ENCODE measurements at regions not wholly inside any gene's neighbourhood (a gene's known extent, or its start where the extent isn't known, plus 50 kb on each side); places are given as distances from the start of the nearest gene placed in this dataset.

DNA sequence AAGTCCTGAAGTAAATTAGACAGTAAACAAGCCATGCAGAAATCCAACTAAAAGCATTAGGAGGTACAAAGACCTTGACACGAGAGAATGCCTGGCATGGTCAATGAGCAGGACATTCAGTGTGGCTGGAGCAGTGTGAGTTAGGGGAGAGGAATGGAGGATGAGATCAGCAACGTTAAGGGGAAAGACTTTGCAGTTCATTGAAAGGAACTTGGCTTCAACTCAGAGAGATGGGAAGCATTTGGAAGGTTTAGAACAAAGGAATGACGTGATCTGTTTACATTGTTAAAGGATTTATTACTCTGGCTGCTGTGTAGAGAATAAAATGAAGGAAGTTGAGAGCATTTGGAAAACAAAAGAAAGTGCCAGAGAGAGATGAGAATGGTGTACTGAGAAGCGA is 621.3 kb downstream of the XIRP2 start:
- Histone ChIP-seq H3K4me1 (ENCODE audit: low read length) (no peaks in the 10 kb centered on the region), H3K9me2 (replicated peaks; ENCODE audit: insufficient read depth, low read length) (no peaks in the 10 kb centered on the region), H3K9me3 (ENCODE audit: low read length) (no peaks in the 10 kb centered on the region), H2AFZ (ENCODE audit: low read length) (no peak overlapping the region), H3K79me2 (ENCODE audit: low read length) (no peaks in the 10 kb centered on the region), H3K36me3 (ENCODE audit: insufficient read depth, low read length) (no peaks in the 10 kb centered on the region), H3K9ac (ENCODE audit: low read length) (no peak overlapping the region), H3K4me3 (ENCODE audit: low read length) (no peak overlapping the region), H3K4me2 (ENCODE audit: low read depth, low read length, poor library complexity, severe bottlenecking) (no peak overlapping the region), H4K20me1 (ENCODE audit: insufficient read depth, low read depth, low read length) (no peaks in the 10 kb centered on the region), H3K27ac (ENCODE audit: low read length) (no peak overlapping the region), H3K27me3 (ENCODE audit: low read length) (no peaks in the 10 kb centered on the region)
- no peak for DNase-seq

DNA sequence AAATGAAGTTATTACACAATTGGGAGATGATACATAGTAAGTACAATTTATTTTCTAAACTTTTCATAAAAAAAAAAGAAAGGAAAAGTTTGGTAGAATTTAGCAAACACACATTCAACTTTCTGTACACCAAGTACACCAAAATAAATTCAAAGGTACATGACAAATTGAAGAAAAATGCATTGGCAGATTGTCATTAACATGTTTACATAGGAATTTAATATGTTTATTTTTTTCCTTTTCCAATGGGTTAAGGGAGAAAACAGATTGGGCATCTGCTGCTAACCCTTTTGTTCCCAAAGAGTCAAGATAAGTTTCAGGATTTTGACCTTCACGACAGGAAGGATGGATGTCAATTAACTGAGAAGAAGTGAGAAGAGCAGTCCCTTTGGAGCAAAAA is 620.4 kb downstream of the XIRP2 start:
- H3K4me1 ChIP-seq (ENCODE audit: low read length), result no peaks in the 10 kb centered on the region
- no peaks in the 10 kb centered on the region for H3K9me3 ChIP-seq (ENCODE audit: low read length)
- H3K79me2 ChIP-seq (ENCODE audit: low read length), result no peaks in the 10 kb centered on the region
- no peak overlapping the region for H3K4me2 ChIP-seq (ENCODE audit: low read depth, low read length, poor library complexity, severe bottlenecking)
- H3K4me3 ChIP-seq (ENCODE audit: low read length), result no peak overlapping the region
- no peak for DNase-seq
- no peak overlapping the region for H3K27ac ChIP-seq (ENCODE audit: low read length)
- H3K9ac ChIP-seq (ENCODE audit: low read length), result no peak overlapping the region
- no peaks in the 10 kb centered on the region for H3K36me3 ChIP-seq (ENCODE audit: insufficient read depth, low read length)
- no peaks in the 10 kb centered on the region for H4K20me1 ChIP-seq (ENCODE audit: insufficient read depth, low read depth, low read length)
- H2AFZ ChIP-seq (ENCODE audit: low read length), result no peak overlapping the region
- no peaks in the 10 kb centered on the region for H3K9me2 ChIP-seq (replicated peaks; ENCODE audit: insufficient read depth, low read length)
- H3K27me3 ChIP-seq (ENCODE audit: low read length), result no peaks in the 10 kb centered on the region

- Histone ChIP-seq H2AFZ (ENCODE audit: low read length) (no peak overlapping the region), H3K79me2 (ENCODE audit: low read length) (no peaks in the 10 kb centered on the region), H4K20me1 (ENCODE audit: insufficient read depth, low read depth, low read length) (no peaks in the 10 kb centered on the region), H3K4me3 (ENCODE audit: low read length) (no peak overlapping the region), H3K9me2 (replicated peaks; ENCODE audit: insufficient read depth, low read length) (no peaks in the 10 kb centered on the region), H3K4me2 (ENCODE audit: low read depth, low read length, poor library complexity, severe bottlenecking) (no peak overlapping the region), H3K4me1 (ENCODE audit: low read length) (no peaks in the 10 kb centered on the region), H3K27ac (ENCODE audit: low read length) (no peak overlapping the region), H3K9ac (ENCODE audit: low read length) (no peak overlapping the region), H3K9me3 (ENCODE audit: low read length) (no peaks in the 10 kb centered on the region), H3K27me3 (ENCODE audit: low read length) (no peaks in the 10 kb centered on the region), H3K36me3 (ENCODE audit: insufficient read depth, low read length) (no peaks in the 10 kb centered on the region)
- no peak for DNase-seq
These were observed 618.1 kb downstream of the XIRP2 start for GRCh38 chr2:167506395-167506794.

- H3K9ac ChIP-seq (ENCODE audit: low read length), result no peak overlapping the region
- H2AFZ ChIP-seq (ENCODE audit: low read length), result no peak overlapping the region
- H3K27ac ChIP-seq (ENCODE audit: low read length), result no peak overlapping the region
- no peaks in the 10 kb centered on the region for H3K4me1 ChIP-seq (ENCODE audit: low read length)
- DNase-seq, result no peak
- H3K9me3 ChIP-seq (ENCODE audit: low read length), result no peaks in the 10 kb centered on the region
- H3K79me2 ChIP-seq (ENCODE audit: low read length), result no peaks in the 10 kb centered on the region
- no peak overlapping the region for H3K4me2 ChIP-seq (ENCODE audit: low read depth, low read length, poor library complexity, severe bottlenecking)
- no peaks in the 10 kb centered on the region for H3K27me3 ChIP-seq (ENCODE audit: low read length)
- H3K9me2 ChIP-seq (replicated peaks; ENCODE audit: insufficient read depth, low read length), result no peaks in the 10 kb centered on the region
- H3K4me3 ChIP-seq (ENCODE audit: low read length), result no peak overlapping the region
- H4K20me1 ChIP-seq (ENCODE audit: insufficient read depth, low read depth, low read length), result no peaks in the 10 kb centered on the region
- H3K36me3 ChIP-seq (ENCODE audit: insufficient read depth, low read length), result no peaks in the 10 kb centered on the region
These were observed 616.4 kb downstream of the XIRP2 start for GRCh38 chr2:167504695-167505094.

DNA sequence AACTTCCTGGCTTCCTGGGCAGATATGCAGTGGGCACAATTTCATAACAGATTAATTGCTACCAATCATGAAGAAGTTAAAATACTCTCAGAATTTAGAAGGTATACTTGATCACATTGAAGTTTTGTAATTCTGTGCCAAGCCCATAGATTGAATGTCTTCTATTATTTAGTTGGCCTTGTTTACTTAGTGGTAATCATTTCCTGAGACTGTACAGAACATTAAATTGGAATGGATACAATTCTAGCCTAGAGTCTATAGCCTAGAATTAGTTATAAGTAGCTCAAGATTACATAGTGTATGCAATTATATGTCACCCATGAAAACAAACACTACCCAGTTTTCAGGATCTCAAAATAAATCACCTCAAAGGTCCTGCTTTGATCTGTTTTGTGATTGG is 615.8 kb downstream of the XIRP2 start:
- no peaks in the 10 kb centered on the region for H3K9me3 ChIP-seq (ENCODE audit: low read length)
- no peaks in the 10 kb centered on the region for H4K20me1 ChIP-seq (ENCODE audit: insufficient read depth, low read depth, low read length)
- no peak overlapping the region for H3K4me3 ChIP-seq (ENCODE audit: low read length)
- H2AFZ ChIP-seq (ENCODE audit: low read length), result no peak overlapping the region
- H3K4me1 ChIP-seq (ENCODE audit: low read length), result no peaks in the 10 kb centered on the region
- H3K27ac ChIP-seq (ENCODE audit: low read length), result no peak overlapping the region
- no peak for DNase-seq
- no peak overlapping the region for H3K9ac ChIP-seq (ENCODE audit: low read length)
- no peaks in the 10 kb centered on the region for H3K9me2 ChIP-seq (replicated peaks; ENCODE audit: insufficient read depth, low read length)
- H3K36me3 ChIP-seq (ENCODE audit: insufficient read depth, low read length), result no peaks in the 10 kb centered on the region
- no peaks in the 10 kb centered on the region for H3K79me2 ChIP-seq (ENCODE audit: low read length)
- H3K4me2 ChIP-seq (ENCODE audit: low read depth, low read length, poor library complexity, severe bottlenecking), result no peak overlapping the region
- no peaks in the 10 kb centered on the region for H3K27me3 ChIP-seq (ENCODE audit: low read length)

GRCh38 chr2:167501618-167502017 is 613.3 kb downstream of the XIRP2 start:
- H3K27ac ChIP-seq (ENCODE audit: low read length), result no peak overlapping the region
- H3K27me3 ChIP-seq (ENCODE audit: low read length), result no peaks in the 10 kb centered on the region
- no peak for DNase-seq
- H3K9me3 ChIP-seq (ENCODE audit: low read length), result no peaks in the 10 kb centered on the region
- H3K4me3 ChIP-seq (ENCODE audit: low read length), result no peak overlapping the region
- no peaks in the 10 kb centered on the region for H3K36me3 ChIP-seq (ENCODE audit: insufficient read depth, low read length)
- H3K4me1 ChIP-seq (ENCODE audit: low read length), result no peaks in the 10 kb centered on the region
- no peak overlapping the region for H2AFZ ChIP-seq (ENCODE audit: low read length)
- no peaks in the 10 kb centered on the region for H3K9me2 ChIP-seq (replicated peaks; ENCODE audit: insufficient read depth, low read length)
- no peak overlapping the region for H3K9ac ChIP-seq (ENCODE audit: low read length)
- H4K20me1 ChIP-seq (ENCODE audit: insufficient read depth, low read depth, low read length), result no peaks in the 10 kb centered on the region
- H3K79me2 ChIP-seq (ENCODE audit: low read length), result no peaks in the 10 kb centered on the region
- no peak overlapping the region for H3K4me2 ChIP-seq (ENCODE audit: low read depth, low read length, poor library complexity, severe bottlenecking)

DNA sequence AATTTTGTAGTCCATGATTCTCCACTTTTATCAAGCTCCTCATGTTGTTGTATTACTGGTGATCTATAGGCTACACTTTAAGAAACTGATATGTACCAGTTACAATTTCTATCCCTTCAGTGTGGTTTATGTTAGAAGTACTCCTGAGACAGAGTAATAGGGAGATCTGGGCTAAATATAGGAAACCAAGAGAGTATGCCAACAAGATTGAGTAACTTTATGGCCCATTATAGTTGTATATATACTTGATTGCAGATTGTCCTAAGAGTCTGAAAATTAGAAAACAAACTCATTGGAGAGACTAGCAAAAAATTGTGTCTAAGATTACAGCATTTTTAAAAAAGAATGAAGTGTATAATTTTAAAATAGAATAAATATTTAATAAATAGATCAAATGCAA is 605.6 kb downstream of the XIRP2 start:
- Histone ChIP-seq H3K4me3 (ENCODE audit: low read length) (no peak overlapping the region), H3K4me1 (ENCODE audit: low read length) (no peaks in the 10 kb centered on the region), H3K27me3 (ENCODE audit: low read length) (no peaks in the 10 kb centered on the region), H3K9me2 (replicated peaks; ENCODE audit: insufficient read depth, low read length) (no peaks in the 10 kb centered on the region), H3K9me3 (ENCODE audit: low read length) (no peaks in the 10 kb centered on the region), H3K9ac (ENCODE audit: low read length) (no peak overlapping the region), H3K4me2 (ENCODE audit: low read depth, low read length, poor library complexity, severe bottlenecking) (no peak overlapping the region), H3K27ac (ENCODE audit: low read length) (no peak overlapping the region), H2AFZ (ENCODE audit: low read length) (no peak overlapping the region), H4K20me1 (ENCODE audit: insufficient read depth, low read depth, low read length) (no peaks in the 10 kb centered on the region), H3K79me2 (ENCODE audit: low read length) (no peaks in the 10 kb centered on the region), H3K36me3 (ENCODE audit: insufficient read depth, low read length) (no peaks in the 10 kb centered on the region)
- DNase-seq, result no peak

DNA sequence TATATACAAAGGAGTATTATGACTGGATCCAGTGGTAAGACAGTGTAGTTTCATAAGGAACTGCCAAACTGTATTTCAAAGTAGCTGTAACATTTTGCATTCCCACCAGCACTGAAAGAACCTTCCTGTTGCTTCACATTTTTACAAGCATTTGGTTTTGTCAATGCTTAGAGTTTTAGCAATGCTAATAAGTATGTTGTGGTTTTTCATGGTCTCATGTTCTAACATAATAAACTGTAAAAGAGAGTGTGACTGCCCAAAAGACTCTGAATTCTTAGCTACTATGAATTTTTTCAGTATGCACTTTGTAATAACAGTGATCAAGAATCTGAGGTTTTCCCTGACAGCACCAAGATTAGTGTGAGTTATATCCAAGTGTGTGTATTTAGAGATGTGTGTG is 604.2 kb downstream of the XIRP2 start:
- H3K4me3 ChIP-seq (ENCODE audit: low read length), result no peak overlapping the region
- no peaks in the 10 kb centered on the region for H3K27me3 ChIP-seq (ENCODE audit: low read length)
- no peak overlapping the region for H3K9ac ChIP-seq (ENCODE audit: low read length)
- H3K9me3 ChIP-seq (ENCODE audit: low read length), result no peaks in the 10 kb centered on the region
- H3K9me2 ChIP-seq (replicated peaks; ENCODE audit: insufficient read depth, low read length), result no peaks in the 10 kb centered on the region
- no peak for DNase-seq
- no peak overlapping the region for H2AFZ ChIP-seq (ENCODE audit: low read length)
- H3K36me3 ChIP-seq (ENCODE audit: insufficient read depth, low read length), result no peaks in the 10 kb centered on the region
- no peak overlapping the region for H3K27ac ChIP-seq (ENCODE audit: low read length)
- H3K79me2 ChIP-seq (ENCODE audit: low read length), result no peaks in the 10 kb centered on the region
- no peak overlapping the region for H3K4me2 ChIP-seq (ENCODE audit: low read depth, low read length, poor library complexity, severe bottlenecking)
- H3K4me1 ChIP-seq (ENCODE audit: low read length), result no peaks in the 10 kb centered on the region
- H4K20me1 ChIP-seq (ENCODE audit: insufficient read depth, low read depth, low read length), result no peaks in the 10 kb centered on the region

- Histone ChIP-seq H3K4me1 (ENCODE audit: low read length) (no peaks in the 10 kb centered on the region), H2AFZ (ENCODE audit: low read length) (no peak overlapping the region), H3K9me3 (ENCODE audit: low read length) (no peaks in the 10 kb centered on the region), H3K9ac (ENCODE audit: low read length) (no peak overlapping the region), H4K20me1 (ENCODE audit: insufficient read depth, low read depth, low read length) (no peaks in the 10 kb centered on the region), H3K27me3 (ENCODE audit: low read length) (no peaks in the 10 kb centered on the region), H3K27ac (ENCODE audit: low read length) (no peak overlapping the region), H3K79me2 (ENCODE audit: low read length) (no peaks in the 10 kb centered on the region), H3K36me3 (ENCODE audit: insufficient read depth, low read length) (no peaks in the 10 kb centered on the region), H3K9me2 (replicated peaks; ENCODE audit: insufficient read depth, low read length) (no peaks in the 10 kb centered on the region), H3K4me3 (ENCODE audit: low read length) (no peak overlapping the region), H3K4me2 (ENCODE audit: low read depth, low read length, poor library complexity, severe bottlenecking) (no peak overlapping the region)
- no peak for DNase-seq
These were observed 603.5 kb downstream of the XIRP2 start for GRCh38 chr2:167491788-167492187.

All from Karpas-422 (cell line).